ENCODE measurements at regions not wholly inside any gene's neighbourhood (a gene's known extent, or its start where the extent isn't known, plus 50 kb on each side); places are given as distances from the start of the nearest gene placed in this dataset.
"Not testable (repeated sequence)": the region's sequence is repeated elsewhere in the genome, so short reads cannot be mapped to it uniquely, and the experiment has no call there.

- DNase-seq (ENCODE audit: low read depth in 2 of 2): peak; percentile 34 to 37
Measured at GRCh38 chr12:23084236-23084995, 459.4 kb downstream of the ETNK1 start.

- DNase-seq (ENCODE audit: low read depth in 2 of 2): no peak
Measured at GRCh38 chr12:23088594-23088993, 463.6 kb downstream of the ETNK1 start.

- DNase-seq (ENCODE audit: low read depth in 2 of 2): no peak
Measured at GRCh38 chr12:23093488-23093887, 468.5 kb downstream of the ETNK1 start.

- no peak for DNase-seq (ENCODE audit: low read depth in 2 of 2)
Measured at GRCh38 chr12:23096321-23096720, 471.4 kb downstream of the ETNK1 start.

GRCh38 chr12:23098110-23098509 lies 473.1 kb downstream of the ETNK1 start:
- no peak for DNase-seq (ENCODE audit: low read depth in 2 of 2)

- DNase-seq (ENCODE audit: low read depth in 2 of 2): no peak
Measured at GRCh38 chr12:23098517-23098916, 473.5 kb downstream of the ETNK1 start.

GRCh38 chr12:23099104-23099503 lies 474.1 kb downstream of the ETNK1 start:
- no peak for DNase-seq (ENCODE audit: low read depth in 2 of 2)

GRCh38 chr12:23099604-23100003 lies 474.6 kb downstream of the ETNK1 start:
- DNase-seq (ENCODE audit: low read depth in 2 of 2): no peak

- no peak for DNase-seq (ENCODE audit: low read depth in 2 of 2)
Measured at GRCh38 chr12:23108957-23109356, 484.0 kb downstream of the ETNK1 start.

GRCh38 chr12:23113781-23114180 lies 488.8 kb downstream of the ETNK1 start:
- no peak for DNase-seq (ENCODE audit: low read depth in 2 of 2)

- DNase-seq (ENCODE audit: low read depth in 2 of 2): no peak
Measured at GRCh38 chr12:23115984-23116383, 491.0 kb downstream of the ETNK1 start.

- no peak for DNase-seq (ENCODE audit: low read depth in 2 of 2)
Measured at GRCh38 chr12:23126794-23127193, 501.8 kb downstream of the ETNK1 start.

GRCh38 chr12:23127701-23128100 lies 502.7 kb downstream of the ETNK1 start:
- DNase-seq (ENCODE audit: low read depth in 2 of 2): no peak

- DNase-seq (ENCODE audit: low read depth in 2 of 2): no peak
Measured at GRCh38 chr12:23128462-23128861, 503.5 kb downstream of the ETNK1 start.

- DNase-seq (ENCODE audit: low read depth in 2 of 2): no peak
Measured at GRCh38 chr12:23132357-23132756, 507.4 kb downstream of the ETNK1 start.

GRCh38 chr12:23133471-23133870 lies 508.5 kb downstream of the ETNK1 start:
- no peak for DNase-seq (ENCODE audit: low read depth in 2 of 2)

GRCh38 chr12:23139026-23139425 lies 514.1 kb downstream of the ETNK1 start:
- no peak for DNase-seq (ENCODE audit: low read depth in 2 of 2)

- DNase-seq (ENCODE audit: low read depth in 2 of 2): no peak
Measured at GRCh38 chr12:23140710-23141109, 515.7 kb downstream of the ETNK1 start.

GRCh38 chr12:23141335-23141734 lies 516.4 kb downstream of the ETNK1 start:
- DNase-seq (ENCODE audit: low read depth in 2 of 2): no peak

GRCh38 chr12:23146070-23146469 lies 521.1 kb downstream of the ETNK1 start:
- not testable (repeated sequence) for DNase-seq (ENCODE audit: low read depth in 2 of 2)

GRCh38 chr12:23168459-23168858 lies 543.5 kb downstream of the ETNK1 start:
- DNase-seq (ENCODE audit: low read depth in 2 of 2): no peak

GRCh38 chr12:23169012-23169695 lies 544.2 kb downstream of the ETNK1 start:
- no peak for DNase-seq (ENCODE audit: low read depth in 2 of 2)

GRCh38 chr12:23169696-23170013 lies 544.7 kb downstream of the ETNK1 start:
- no peak for DNase-seq (ENCODE audit: low read depth in 2 of 2)

- DNase-seq (ENCODE audit: low read depth in 2 of 2): no peak
Measured at GRCh38 chr12:23174917-23175316, 549.9 kb downstream of the ETNK1 start.

Data from fibroblast of skin of left quadriceps (primary cell).